ENCODE measurements at regions not wholly inside any gene's neighbourhood (a gene's known extent, or its start where the extent isn't known, plus 50 kb on each side); places are given as distances from the start of the nearest gene placed in this dataset.

DNA sequence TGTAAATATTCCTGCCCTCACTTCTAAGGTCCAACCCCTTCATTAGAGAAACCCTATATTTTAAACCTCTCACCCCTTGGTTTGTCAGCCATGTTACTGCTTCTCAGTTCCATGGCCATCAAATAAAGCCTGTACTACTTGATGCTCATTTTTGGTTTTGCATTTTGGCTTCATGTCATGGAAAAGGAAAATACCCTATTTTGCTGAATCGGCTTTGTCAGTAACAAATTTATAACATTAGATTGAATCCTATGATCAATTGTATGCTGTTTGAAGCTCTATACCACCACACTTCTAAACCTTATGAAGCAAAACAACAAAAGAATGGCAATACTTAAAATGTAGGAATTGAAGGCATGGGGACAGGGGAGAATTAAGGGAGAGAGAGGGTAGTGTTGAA, 333.1 kb downstream of the ETV1 start:
- no peak for TF ChIP-seq EZH2 (IDR thresholded peaks at IDR 0.05)
- no peak for TF ChIP-seq POLR2AphosphoS5 (IDR thresholded peaks at IDR 0.05; ENCODE audit: borderline replicate concordance, low read depth, low read length)
- no peak for TF ChIP-seq FOXP2 (optimal IDR thresholded peaks at IDR 0.05; ENCODE audit: control extremely low read depth, extremely low read length, insufficient read depth)
